Skin of body (tissue), 1 donor: ENCODE measurements at regions not wholly inside any gene's neighbourhood (a gene's known extent, or its start where the extent isn't known, plus 50 kb on each side); places are given as distances from the start of the nearest gene placed in this dataset.

Source experiments
- DNase-seq: peaks from one replicate; lab custom pipeline; 2025; lab: John Stamatoyannopoulos, UW

GRCh38 chr2:193806088-193806774 lies 1611.5 kb upstream of the TMEFF2 start:
- DNase-seq = no peak

GRCh38 chr2:193796847-193797246 lies 1602.1 kb upstream of the TMEFF2 start:
- no peak for DNase-seq

- no peak for DNase-seq
Observed at GRCh38 chr2:193793914-193794313, 1599.2 kb upstream of the TMEFF2 start.

GRCh38 chr2:193783681-193784080 lies 1588.9 kb upstream of the TMEFF2 start:
- DNase-seq = no peak

- no peak for DNase-seq
Observed at GRCh38 chr2:193778293-193778692, 1583.6 kb upstream of the TMEFF2 start.

GRCh38 chr2:193776988-193777387 lies 1582.3 kb upstream of the TMEFF2 start:
- no peak for DNase-seq

- DNase-seq = no peak
Observed at GRCh38 chr2:193774166-193774565, 1579.4 kb upstream of the TMEFF2 start.

- DNase-seq = no peak
Observed at GRCh38 chr2:193751299-193751698, 1556.6 kb upstream of the TMEFF2 start.

GRCh38 chr2:193749485-193749884 lies 1554.8 kb upstream of the TMEFF2 start:
- no peak for DNase-seq

GRCh38 chr2:193743089-193743488 lies 1548.4 kb upstream of the TMEFF2 start:
- DNase-seq = no peak

GRCh38 chr2:193738892-193739291 lies 1544.2 kb upstream of the TMEFF2 start:
- no peak for DNase-seq

- DNase-seq = no peak
Observed at GRCh38 chr2:193712912-193713311, 1518.2 kb upstream of the TMEFF2 start.

- DNase-seq = no peak
Observed at GRCh38 chr2:193703411-193703810, 1508.7 kb upstream of the TMEFF2 start.

GRCh38 chr2:193701484-193701883 lies 1506.8 kb upstream of the TMEFF2 start:
- no peak for DNase-seq

- DNase-seq = no peak
Observed at GRCh38 chr2:193695367-193695766, 1500.6 kb upstream of the TMEFF2 start.

GRCh38 chr2:193693758-193694157 lies 1499.0 kb upstream of the TMEFF2 start:
- no peak for DNase-seq

- DNase-seq = no peak
Observed at GRCh38 chr2:193690572-193690971, 1495.8 kb upstream of the TMEFF2 start.

GRCh38 chr2:193687195-193687594 lies 1492.5 kb upstream of the TMEFF2 start:
- DNase-seq = no peak

GRCh38 chr2:193679847-193680246 lies 1485.1 kb upstream of the TMEFF2 start:
- DNase-seq = no peak

- no peak for DNase-seq
Observed at GRCh38 chr2:193670478-193670877, 1475.7 kb upstream of the TMEFF2 start.

- DNase-seq = no peak
Observed at GRCh38 chr2:193668557-193669323, 1474.0 kb upstream of the TMEFF2 start.

- DNase-seq = no peak
Observed at GRCh38 chr2:193627927-193628272, 1433.2 kb upstream of the TMEFF2 start.
